ENCODE measurements at regions not wholly inside any gene's neighbourhood (a gene's known extent, or its start where the extent isn't known, plus 50 kb on each side); places are given as distances from the start of the nearest gene placed in this dataset.

DNA sequence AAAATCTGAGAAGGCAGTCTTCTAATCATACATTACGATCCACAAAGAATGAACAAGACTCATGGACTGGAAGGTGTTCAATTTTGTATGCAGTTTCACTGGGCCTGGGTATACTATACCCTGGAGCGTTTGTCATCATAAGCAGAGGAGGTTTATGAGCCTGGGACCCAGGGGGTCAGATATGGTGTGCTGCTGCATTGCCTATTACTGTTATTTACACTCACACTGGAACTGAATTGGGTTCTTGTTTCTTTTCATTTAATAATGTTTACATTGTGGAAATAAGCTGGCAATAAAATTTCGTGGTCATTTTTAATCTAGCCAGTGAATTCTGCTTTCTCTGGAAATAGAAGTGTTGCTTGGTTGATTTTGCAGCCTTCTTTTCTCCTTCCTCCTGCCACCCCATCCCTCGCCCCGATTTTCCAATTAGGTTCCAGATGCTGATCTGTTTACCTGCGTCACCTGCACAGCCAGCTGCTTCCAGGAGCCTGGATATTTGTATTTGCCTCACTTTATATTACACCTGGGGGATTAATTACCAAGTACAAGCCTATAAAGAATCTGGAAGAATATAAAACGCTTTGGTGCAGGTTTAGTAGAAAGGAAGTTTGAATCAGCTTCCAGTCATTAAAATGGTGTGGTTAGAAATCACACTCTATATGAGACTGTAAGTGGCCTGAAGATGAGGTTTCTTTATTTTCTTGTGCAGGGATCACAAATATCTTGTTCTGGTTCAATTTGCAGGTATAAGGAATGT, 234.4 kb downstream of the SOCS6 start:
- TF ChIP-seq YY1 (IDR thresholded peaks at IDR 0.05; ENCODE audit: insufficient read depth, insufficient read length) (no peak), ZNF274 (IDR thresholded peaks at IDR 0.05; ENCODE audit: low read depth, low read length) (no peak)
